T-helper 1 cell treated with Interleukin-12 subunit alpha and Interleukin-12 subunit beta and Interleukin-4 antibody, amounts not matched to agents 30 μg/mL and 1 μg/mL, for 36 hours (primary cell): ENCODE measurements at regions not wholly inside any gene's neighbourhood (a gene's known extent, or its start where the extent isn't known, plus 50 kb on each side); places are given as distances from the start of the nearest gene placed in this dataset.

ENCODE experiments used
- H3K27ac Mint-ChIP-seq: one replicate; pipeline ENCODE4 v1.8.0; 2021; ENCODE audit warnings: mild to moderate bottlenecking, mixed read lengths
- H3K27me3 Mint-ChIP-seq: one replicate; pipeline ENCODE4 v1.8.0; 2021; ENCODE audit warnings: low read depth, mixed read lengths
- H3K36me3 Mint-ChIP-seq: one replicate; pipeline ENCODE4 v1.8.0; 2021; ENCODE audit warnings: low read depth, mixed read lengths
- H3K4me1 Mint-ChIP-seq: one replicate; pipeline ENCODE4 v1.8.0; 2021; ENCODE audit warnings: low read depth, mixed read lengths
- H3K4me3 Mint-ChIP-seq: one replicate; pipeline ENCODE4 v1.8.0; 2021; ENCODE audit warnings: mild to moderate bottlenecking, moderate library complexity, mixed read lengths
- H3K9me3 Mint-ChIP-seq: one replicate; pipeline ENCODE4 v1.8.0; 2021; ENCODE audit warnings: mixed read lengths

DNA sequence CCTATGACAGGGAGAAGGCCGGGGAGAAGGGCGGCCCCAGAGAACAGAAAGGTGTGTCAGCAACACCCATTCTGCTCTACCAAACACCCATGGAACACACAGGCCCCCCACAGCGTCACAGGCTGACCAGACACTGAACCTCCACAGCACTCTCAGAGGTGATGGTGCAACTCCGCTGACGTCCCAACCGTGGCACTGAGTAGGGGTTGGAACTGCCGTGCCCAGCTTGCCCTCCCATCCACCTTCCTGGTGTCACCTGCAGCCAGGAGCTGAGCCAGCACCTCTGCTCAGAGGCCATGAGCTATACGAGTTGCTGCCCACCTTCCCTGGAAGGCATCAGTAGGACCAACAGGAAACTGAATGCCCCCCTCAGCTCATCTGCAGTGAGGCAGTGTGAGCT lies 412.9 kb upstream of the SALL3 start:
- Mint-ChIP-seq H3K27me3 (no peaks in the 10 kb centered on the region), H3K36me3 (no peaks in the 10 kb centered on the region), H3K9me3 (peaks cover 23% of the 10 kb centered on the region), H3K4me1 (no peaks in the 10 kb centered on the region), H3K27ac (no peak overlapping the region), H3K4me3 (no peak overlapping the region)

DNA sequence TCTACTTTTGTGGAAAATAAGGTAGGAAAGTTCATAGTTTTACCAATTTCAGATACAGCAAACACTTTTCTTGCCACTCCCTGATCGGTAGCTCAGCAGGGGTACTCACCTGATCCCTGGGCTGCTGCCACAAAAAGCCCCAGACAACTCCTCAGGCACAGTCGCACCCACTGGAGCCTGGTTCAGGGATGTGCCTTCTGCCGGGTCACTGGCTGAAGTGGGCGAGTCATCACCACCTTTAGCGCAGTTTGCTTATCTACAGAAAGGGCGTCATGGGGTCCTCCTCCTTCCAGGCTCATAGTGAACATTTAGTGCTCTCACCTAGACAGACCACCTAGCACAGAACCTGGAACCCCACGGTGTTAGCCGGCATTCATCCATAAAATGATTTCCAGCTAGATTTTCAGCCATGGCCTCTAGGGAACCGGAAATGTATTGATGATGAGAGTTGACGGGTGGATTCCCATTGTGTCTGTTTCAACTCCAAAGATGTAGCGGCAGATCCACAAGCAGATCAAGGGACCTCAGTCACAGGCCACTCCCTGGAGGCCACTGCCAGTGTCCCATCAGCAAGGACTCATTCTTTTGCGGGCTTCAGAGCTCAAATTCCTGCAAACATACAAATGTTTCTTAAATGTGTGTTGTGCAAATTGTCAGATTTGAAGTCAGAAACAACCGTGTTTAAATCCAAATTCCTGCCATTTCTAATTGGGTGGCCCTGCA lies 408.4 kb upstream of the SALL3 start:
- Mint-ChIP-seq H3K4me3 (no peak overlapping the region), H3K9me3 (peaks cover 38% of the 10 kb centered on the region), H3K27me3 (no peaks in the 10 kb centered on the region), H3K36me3 (no peaks in the 10 kb centered on the region), H3K27ac (no peak overlapping the region), H3K4me1 (no peaks in the 10 kb centered on the region)

DNA sequence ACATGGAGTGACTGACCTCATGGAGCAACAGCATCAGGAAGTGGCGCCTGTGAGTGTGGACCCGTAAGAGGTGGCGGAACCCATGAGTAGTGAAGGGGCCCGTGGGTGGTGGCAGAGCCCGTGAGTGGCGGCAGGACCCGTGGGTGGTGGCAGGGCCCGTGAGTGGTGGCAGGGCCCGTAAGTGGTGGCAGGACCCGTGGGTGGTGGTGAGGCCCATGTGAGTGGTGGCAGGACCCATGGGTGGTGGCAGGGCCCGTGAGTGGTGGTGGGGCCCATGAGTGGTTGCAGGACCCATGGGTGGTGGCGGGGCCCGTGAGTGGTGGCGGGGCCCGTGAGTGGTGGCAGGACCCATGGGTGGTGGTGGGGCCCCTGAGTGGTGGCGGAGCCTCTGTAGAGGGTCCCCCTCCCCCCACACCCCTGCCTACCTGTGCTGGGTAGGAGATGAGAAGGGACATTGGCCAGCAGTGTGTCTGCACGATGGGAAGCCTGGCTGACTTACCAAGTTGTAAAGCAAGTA lies 407.7 kb upstream of the SALL3 start:
- H3K9me3 Mint-ChIP-seq: peaks cover 37% of the 10 kb centered on the region

DNA sequence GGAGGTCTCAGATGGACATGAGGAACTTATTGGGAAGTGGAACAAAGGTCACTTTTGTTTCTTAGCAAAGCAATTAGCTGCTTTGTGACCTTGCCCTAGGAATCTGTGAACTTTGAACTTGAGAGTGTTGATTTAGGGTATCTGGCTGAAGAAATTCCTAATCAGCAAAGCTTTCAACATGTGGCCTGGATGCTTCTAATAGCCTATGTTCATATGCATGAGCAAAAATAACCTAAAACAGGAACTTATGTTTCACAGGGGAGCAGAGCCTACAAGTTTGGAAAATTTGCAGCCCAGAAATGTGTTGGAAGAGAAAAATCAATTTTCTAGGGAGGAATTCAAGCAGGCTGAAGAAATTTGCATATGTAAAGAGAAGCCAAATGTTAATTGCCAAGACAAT lies 405.8 kb upstream of the SALL3 start:
- Mint-ChIP-seq H3K27ac (no peak overlapping the region), H3K27me3 (no peaks in the 10 kb centered on the region), H3K36me3 (no peaks in the 10 kb centered on the region), H3K4me3 (no peak overlapping the region), H3K4me1 (no peaks in the 10 kb centered on the region), H3K9me3 (peaks cover 37% of the 10 kb centered on the region)

More for the DNA sequence above, 407.7 kb upstream of the SALL3 start:
- no peaks in the 10 kb centered on the region for H3K4me1 Mint-ChIP-seq
- H3K4me3 Mint-ChIP-seq: no peak overlapping the region
- no peak overlapping the region for H3K27ac Mint-ChIP-seq
- no peaks in the 10 kb centered on the region for H3K27me3 Mint-ChIP-seq
- H3K36me3 Mint-ChIP-seq: no peaks in the 10 kb centered on the region

DNA sequence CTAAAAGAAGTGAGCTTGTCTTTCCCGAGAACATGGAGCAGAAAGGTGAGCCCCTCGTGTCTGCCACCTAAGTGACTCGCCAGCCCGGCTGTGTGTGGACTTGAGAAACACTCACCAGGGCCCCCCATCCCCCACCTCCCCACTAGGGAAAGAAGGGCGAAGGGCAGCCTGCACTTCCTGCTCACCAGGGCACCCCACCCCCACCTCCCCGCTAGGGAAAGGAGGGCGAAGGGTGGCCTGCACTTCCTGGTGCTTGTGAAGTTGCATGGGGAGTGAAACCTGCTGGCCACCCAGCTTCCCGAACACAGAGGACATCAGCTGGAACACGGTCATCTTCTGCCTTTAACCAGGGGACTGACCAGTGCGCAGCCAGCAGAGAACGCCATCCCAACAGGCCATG lies 402.7 kb upstream of the SALL3 start:
- no peaks in the 10 kb centered on the region for H3K27me3 Mint-ChIP-seq
- H3K27ac Mint-ChIP-seq: no peak overlapping the region
- no peaks in the 10 kb centered on the region for H3K4me1 Mint-ChIP-seq
- H3K36me3 Mint-ChIP-seq: no peaks in the 10 kb centered on the region
- H3K4me3 Mint-ChIP-seq: no peak overlapping the region
- H3K9me3 Mint-ChIP-seq: peaks cover 35% of the 10 kb centered on the region

DNA sequence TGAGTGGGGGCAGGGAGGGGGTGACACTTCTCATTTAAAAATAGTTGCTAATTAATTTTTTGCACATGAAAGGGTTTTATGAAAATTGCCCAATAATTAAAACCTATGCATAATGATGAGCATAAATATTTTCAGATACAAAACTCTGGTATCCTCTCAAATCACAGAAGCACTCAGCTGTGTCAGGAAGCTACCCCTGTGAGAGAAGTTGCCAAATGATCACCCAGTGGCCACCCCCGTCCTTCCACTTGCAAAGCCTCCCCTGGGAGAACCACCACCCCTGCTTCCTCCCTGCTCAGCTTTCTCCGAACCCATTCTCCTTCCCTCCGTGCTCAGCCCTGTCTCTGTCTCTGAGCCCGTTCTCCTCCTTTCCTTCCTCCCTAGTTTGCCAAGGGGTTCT lies 400.2 kb upstream of the SALL3 start:
- H3K27me3 Mint-ChIP-seq: no peaks in the 10 kb centered on the region
- H3K4me1 Mint-ChIP-seq: no peaks in the 10 kb centered on the region

DNA sequence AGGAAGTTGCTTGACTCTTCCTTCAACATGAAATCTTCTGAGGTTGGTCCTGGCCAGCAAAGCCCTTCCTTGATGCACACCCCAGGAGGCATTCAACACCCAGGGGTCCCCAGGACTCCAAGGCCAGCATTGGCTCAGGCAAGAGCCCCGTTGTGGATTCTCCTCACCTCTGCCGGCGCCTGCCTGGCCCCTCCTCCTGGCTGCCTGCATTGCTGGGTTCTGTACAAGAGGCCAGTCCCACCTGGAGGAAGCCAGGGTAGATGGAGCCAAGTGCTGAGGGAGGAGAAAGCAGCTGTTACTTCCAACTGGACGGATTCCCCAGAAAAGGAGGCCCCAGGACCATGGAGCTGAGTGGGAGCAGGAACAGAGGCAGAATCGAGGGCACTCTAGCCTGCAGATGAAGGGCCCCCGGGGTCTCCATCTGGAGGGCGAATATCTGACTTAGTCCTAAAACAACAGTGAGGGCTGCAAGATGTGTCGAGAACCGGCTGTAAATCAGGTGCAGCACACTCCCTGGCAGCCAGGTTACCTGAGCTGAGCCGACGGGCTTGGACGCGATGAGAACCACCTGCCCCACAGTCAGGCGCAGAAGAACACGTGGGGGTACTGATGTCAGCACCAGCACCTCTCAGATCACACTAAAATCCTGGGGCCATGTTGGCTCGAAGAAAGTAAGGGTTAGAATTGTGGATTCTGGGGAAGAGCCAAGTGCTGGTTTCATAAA lies 399.6 kb upstream of the SALL3 start:
- Mint-ChIP-seq H3K36me3 (no peaks in the 10 kb centered on the region), H3K27me3 (no peaks in the 10 kb centered on the region), H3K27ac (no peak overlapping the region), H3K9me3 (peaks cover 16% of the 10 kb centered on the region), H3K4me3 (no peak overlapping the region), H3K4me1 (no peaks in the 10 kb centered on the region)

More for the DNA sequence above, 400.2 kb upstream of the SALL3 start:
- Mint-ChIP-seq H3K36me3 (no peaks in the 10 kb centered on the region), H3K27ac (no peak overlapping the region), H3K9me3 (peaks cover 22% of the 10 kb centered on the region), H3K4me3 (no peak overlapping the region)

DNA sequence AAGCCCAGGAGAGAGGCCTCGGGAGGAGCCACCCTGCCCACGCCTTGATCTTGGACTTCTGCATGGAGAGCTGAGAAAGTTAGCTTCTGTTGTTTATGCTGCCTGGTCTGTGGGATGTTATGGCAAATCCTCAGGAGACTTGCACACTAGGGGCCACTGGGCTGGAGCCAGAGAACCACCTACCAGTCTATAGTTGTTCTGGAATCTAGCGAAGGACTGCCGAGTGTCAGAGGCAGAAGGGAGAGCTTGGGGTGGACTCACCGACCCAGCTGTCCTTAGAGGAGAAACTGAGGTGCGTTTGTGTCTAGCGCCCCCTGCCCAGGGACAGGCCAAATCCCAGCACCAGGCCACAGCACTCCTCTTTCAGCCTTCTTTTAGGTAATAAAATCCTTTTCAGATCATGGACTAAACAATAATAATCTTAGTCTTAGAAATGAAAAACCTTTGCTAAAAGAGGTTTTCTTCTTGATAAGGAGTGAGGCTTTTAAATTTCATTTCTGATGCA lies 398.7 kb upstream of the SALL3 start:
- Mint-ChIP-seq H3K9me3 (peaks cover 13% of the 10 kb centered on the region), H3K4me1 (no peaks in the 10 kb centered on the region), H3K4me3 (no peak overlapping the region), H3K27ac (no peak overlapping the region), H3K36me3 (no peaks in the 10 kb centered on the region), H3K27me3 (no peaks in the 10 kb centered on the region)

DNA sequence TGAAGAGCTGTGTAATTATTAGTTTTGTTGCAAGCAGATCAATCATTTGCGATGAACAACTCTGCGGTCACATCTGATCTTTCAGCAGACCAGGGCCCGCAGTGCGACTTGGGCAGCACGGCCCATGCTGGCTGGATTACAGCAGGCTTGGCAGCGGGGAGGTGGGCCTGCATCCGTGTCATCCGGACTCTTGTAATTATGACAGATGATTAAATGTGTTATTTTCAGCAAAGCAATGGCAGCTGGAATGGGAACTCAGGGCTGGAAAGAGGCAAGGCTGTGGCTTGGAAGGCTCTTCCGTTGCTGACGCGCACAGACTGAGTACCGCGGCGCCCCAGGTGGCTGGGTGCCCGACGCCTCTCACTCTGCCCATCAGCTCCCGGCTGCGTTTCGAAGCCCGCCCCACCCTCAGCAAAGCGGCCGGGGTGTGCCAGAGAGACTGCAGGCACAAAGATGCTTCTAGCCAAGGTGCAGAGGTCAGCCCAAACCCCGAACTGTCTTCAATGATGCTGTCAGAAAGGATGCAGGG lies 397.4 kb upstream of the SALL3 start:
- Mint-ChIP-seq H3K9me3 (peaks cover 13% of the 10 kb centered on the region), H3K4me1 (no peaks in the 10 kb centered on the region), H3K27ac (no peak overlapping the region), H3K4me3 (no peak overlapping the region), H3K36me3 (no peaks in the 10 kb centered on the region), H3K27me3 (no peaks in the 10 kb centered on the region)

DNA sequence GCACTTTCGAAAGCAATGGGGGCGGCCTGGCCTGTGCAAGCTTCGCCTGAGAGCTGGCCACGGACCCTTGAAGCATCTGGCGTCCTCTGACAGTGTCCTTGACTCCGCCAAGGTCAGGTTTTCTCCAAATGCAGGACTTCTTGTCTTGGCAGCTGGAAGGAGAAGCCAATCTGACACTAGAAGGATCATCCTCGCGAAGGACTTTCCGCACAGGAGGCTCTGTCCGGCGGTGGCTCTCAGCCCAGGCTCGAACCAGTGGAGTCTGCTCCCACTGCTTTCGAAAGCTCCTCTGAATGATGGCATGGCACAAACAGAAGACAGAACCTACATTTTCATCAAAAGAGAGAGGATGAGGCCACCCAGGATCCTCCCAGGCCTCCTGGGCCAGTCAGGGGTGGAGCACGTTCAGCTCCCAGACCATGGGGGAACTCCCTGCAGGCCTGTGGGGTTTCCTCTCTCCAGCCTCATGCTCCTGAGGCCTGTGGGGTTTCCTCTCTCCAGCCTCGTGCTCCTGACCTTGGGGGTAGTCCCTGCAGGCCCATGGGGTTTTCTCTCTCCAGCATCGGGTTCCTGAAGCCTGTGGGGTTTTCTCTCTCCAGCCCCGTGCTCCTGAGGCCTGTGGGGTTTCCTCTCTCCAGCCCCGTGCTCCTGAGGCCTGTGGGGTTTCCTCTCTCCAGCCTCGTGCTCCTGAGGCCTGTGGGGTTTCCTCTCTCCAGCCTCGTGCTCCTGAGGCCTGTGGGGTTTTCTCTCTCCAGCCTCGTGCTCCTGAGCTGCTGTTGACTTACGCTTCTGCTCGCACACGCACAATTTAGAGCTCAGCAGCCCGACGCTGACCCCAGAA lies 396.5 kb upstream of the SALL3 start:
- Mint-ChIP-seq H3K27me3 (no peaks in the 10 kb centered on the region), H3K4me3 (no peak overlapping the region), H3K36me3 (no peaks in the 10 kb centered on the region), H3K4me1 (no peaks in the 10 kb centered on the region), H3K9me3 (peaks cover 8% of the 10 kb centered on the region), H3K27ac (no peak overlapping the region)

DNA sequence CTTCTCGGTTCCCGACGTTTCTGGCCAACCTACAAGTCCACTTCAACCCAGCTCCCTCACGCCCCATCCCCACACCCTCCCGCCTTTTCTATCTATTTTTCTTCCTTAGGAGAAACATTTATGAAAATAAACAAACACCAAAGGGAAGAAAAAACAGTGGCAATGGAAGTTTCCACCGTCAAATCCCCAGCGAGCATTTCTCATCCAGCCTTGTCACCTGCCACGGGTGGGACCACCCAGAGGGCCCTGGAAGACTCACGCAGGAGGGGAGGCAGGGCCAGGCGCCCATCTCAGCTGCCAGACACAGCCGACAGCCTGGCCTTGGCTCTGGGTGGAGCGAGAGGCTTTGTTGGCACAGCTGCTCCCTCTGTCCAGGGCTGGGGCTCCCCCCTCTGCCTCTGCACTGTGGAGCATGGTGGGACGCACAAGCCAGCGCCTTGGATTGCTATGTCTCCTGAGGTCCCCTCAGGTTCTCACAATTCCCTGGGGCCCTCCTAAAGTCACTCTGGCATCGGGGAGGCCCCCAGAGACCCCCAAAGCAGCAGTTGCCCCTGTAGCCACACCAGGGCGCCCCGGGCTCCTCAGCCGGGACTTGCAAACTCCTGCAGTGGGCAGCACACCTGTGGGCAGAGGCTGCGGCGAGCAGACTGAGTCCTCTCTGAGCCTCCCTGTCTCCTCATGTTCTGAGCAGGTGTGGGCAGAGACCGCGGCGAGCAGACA lies 395.7 kb upstream of the SALL3 start:
- H3K9me3 Mint-ChIP-seq: peaks cover 3% of the 10 kb centered on the region
- H3K4me3 Mint-ChIP-seq: no peak overlapping the region
- no peaks in the 10 kb centered on the region for H3K36me3 Mint-ChIP-seq
- H3K4me1 Mint-ChIP-seq: no peaks in the 10 kb centered on the region
- H3K27ac Mint-ChIP-seq: no peak overlapping the region
- H3K27me3 Mint-ChIP-seq: no peaks in the 10 kb centered on the region

DNA sequence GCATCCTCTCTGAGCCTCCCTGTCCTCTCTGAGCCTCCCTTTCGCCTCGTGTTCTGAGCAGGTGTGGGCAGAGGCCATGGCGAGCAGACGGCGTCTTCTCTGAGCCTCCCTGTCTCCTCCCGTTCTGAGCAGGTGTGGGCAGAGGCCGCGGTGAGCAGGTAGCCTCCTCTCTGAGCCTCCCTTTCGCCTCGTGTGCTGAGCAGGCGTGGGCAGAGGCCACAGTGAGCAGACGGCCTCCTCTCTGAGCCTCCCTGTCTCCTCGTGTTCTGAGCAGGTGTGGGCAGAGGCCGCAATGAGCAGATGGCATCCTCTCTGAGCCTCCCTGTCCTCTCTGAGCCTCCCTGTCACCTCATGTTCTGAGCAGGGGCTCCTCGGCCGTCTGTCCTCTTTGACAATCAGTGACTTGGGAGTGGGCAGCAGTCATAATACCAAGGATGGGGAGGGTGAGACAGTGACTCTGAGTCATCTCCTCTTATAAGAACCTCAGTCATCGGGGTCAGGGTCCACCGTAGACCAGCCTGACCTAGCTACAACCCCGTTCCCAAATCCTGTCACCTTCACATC lies 395.1 kb upstream of the SALL3 start:
- Mint-ChIP-seq H3K27me3 (no peaks in the 10 kb centered on the region), H3K27ac (no peak overlapping the region), H3K4me1 (no peaks in the 10 kb centered on the region), H3K9me3 (peaks cover 3% of the 10 kb centered on the region), H3K4me3 (no peak overlapping the region), H3K36me3 (no peaks in the 10 kb centered on the region)

DNA sequence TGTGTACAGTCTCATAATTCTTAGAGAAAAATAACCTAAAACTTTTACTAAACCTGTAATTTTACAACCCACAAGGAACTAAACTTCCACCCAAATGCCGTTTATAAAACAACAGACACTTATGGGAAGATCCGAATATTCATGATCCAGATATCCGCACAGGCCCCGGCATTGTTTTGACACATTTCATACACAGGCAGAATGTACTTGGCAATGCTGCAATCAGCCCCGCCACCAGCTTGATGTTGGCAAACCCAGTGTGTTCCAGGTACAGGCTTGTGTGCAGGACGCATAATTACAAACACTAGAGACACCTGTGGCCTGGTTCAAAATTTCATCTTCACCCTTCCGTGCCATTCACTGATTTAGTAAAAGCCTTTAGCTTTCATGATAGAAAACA lies 393.0 kb upstream of the SALL3 start:
- H3K4me3 Mint-ChIP-seq: no peak overlapping the region
- H3K27me3 Mint-ChIP-seq: no peaks in the 10 kb centered on the region
- H3K9me3 Mint-ChIP-seq: no peaks in the 10 kb centered on the region
- H3K36me3 Mint-ChIP-seq: no peaks in the 10 kb centered on the region
- H3K27ac Mint-ChIP-seq: no peak overlapping the region
- H3K4me1 Mint-ChIP-seq: no peaks in the 10 kb centered on the region
